ENCODE measurements at regions not wholly inside any gene's neighbourhood (a gene's known extent, or its start where the extent isn't known, plus 50 kb on each side); places are given as distances from the start of the nearest gene placed in this dataset.

GRCh38 chr1:229005556-229005955 is 265.4 kb upstream of the RAB4A start:
- TF ChIP-seq CTCF (conservative IDR thresholded peaks at IDR 0.05; ENCODE audit: low read depth in 2 of 2) (no peak), EZH2 (IDR thresholded peaks at IDR 0.05; ENCODE audit: low read depth, unreplicated experiment) (no peak), REST (IDR thresholded peaks at IDR 0.05; ENCODE audit: unreplicated experiment) (no peak), POLR2AphosphoS5 (IDR thresholded peaks at IDR 0.05; ENCODE audit: low read depth) (no peak), JUNB (IDR thresholded peaks at IDR 0.05; ENCODE audit: unreplicated experiment) (no peak), NANOG (IDR thresholded peaks at IDR 0.05; ENCODE audit: borderline replicate concordance) (no peak), CREB1 (CRISPR knock-in tag; IDR thresholded peaks at IDR 0.05; ENCODE audit: low read depth) (no peak)

Data from GM23338 (cell line).